ENCODE measurements at regions not wholly inside any gene's neighbourhood (a gene's known extent, or its start where the extent isn't known, plus 50 kb on each side); places are given as distances from the start of the nearest gene placed in this dataset.
A peak's percentile ranks its signal among the peaks of the same experiment; 100 is the strongest.

DNA sequence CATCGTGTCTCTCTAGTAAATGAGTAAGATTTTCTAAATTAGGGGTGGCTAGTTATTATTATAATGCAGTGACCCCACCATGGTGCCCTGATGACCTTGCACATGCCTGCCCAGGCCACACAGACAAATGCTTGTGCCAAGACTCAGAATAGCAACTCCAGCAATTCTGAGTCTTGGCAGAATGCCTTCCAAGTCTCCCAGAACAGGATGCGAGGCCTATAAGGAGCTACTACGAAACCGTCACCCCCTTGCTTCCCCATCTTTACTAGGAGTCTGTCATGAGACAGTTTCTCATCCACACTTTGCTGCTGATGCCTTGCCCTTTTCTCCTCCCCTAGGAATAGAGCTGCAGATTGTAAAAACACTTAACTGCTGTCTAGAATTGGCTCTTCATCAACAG is 559.9 kb downstream of the TRHDE start:
- DNase-seq, result no peak
- no peak overlapping the region for H2BK5ac ChIP-seq (ENCODE audit: low read depth, low read length, poor library complexity, severe bottlenecking)
- no peak overlapping the region for H3K23ac ChIP-seq (ENCODE audit: low read length in 2 of 2)
- H2BK15ac ChIP-seq (ENCODE audit: low read depth, poor library complexity, severe bottlenecking), result no peak overlapping the region
- no peaks in the 10 kb centered on the region for H3K79me1 ChIP-seq (replicated peaks; ENCODE audit: low read length, poor library complexity, severe bottlenecking)
- H3K18ac ChIP-seq (ENCODE audit: low read depth in 1 of 2, low read length in 2 of 2), result no peak overlapping the region
- no peaks in the 10 kb centered on the region for H3K4me1 ChIP-seq (ENCODE audit: control insufficient read depth, insufficient read depth, low read depth, low read length)
- H2BK120ac ChIP-seq (ENCODE audit: low read depth, low read length), result no peak overlapping the region
- no peak overlapping the region for H3K9ac ChIP-seq (ENCODE audit: low read length)
- H2AFZ ChIP-seq (ENCODE audit: low read depth, low read length), result no peak overlapping the region
- no peaks in the 10 kb centered on the region for H3K9me3 ChIP-seq (ENCODE audit: control insufficient read depth, low read length)
- no peak overlapping the region for H3K14ac ChIP-seq (ENCODE audit: low read length in 2 of 2)
- 78% methylated on average over 4 of the region's 4 CpGs for WGBS
- no peak overlapping the region for H3K27ac ChIP-seq (ENCODE audit: low read length, poor library complexity, severe bottlenecking)
- no peak overlapping the region for H3K4me2 ChIP-seq (ENCODE audit: low read length, poor library complexity, severe bottlenecking)
- H3K27me3 ChIP-seq (ENCODE audit: control insufficient read depth in 1 of 2, insufficient read depth in 1 of 2, low read length in 2 of 2), result no peaks in the 10 kb centered on the region
- no peaks in the 10 kb centered on the region for H3K36me3 ChIP-seq (ENCODE audit: control insufficient read depth in 1 of 2, insufficient read depth in 2 of 2, low read depth in 1 of 2, low read length in 2 of 2)
- no peak overlapping the region for H3K4me3 ChIP-seq (ENCODE audit: insufficient read depth in 1 of 2, low read depth in 1 of 2, low read length in 2 of 2)
- H2AK5ac ChIP-seq (ENCODE audit: low read length, severe bottlenecking), result no peak overlapping the region
- H3K4ac ChIP-seq (ENCODE audit: low read depth in 1 of 2, low read length in 2 of 2), result no peak overlapping the region
- no peak overlapping the region for H2BK12ac ChIP-seq (ENCODE audit: low read length in 2 of 2)
- no peak overlapping the region for H4K8ac ChIP-seq (ENCODE audit: low read length)
- no peak overlapping the region for H4K91ac ChIP-seq (ENCODE audit: low read length)

- Histone ChIP-seq H3K18ac (ENCODE audit: low read depth in 1 of 2, low read length in 2 of 2) (no peak overlapping the region), H4K8ac (ENCODE audit: low read length) (no peak overlapping the region), H3K4me2 (ENCODE audit: low read length, poor library complexity, severe bottlenecking) (no peak overlapping the region), H2AFZ (ENCODE audit: low read depth, low read length) (no peak overlapping the region), H3K27ac (ENCODE audit: low read length, poor library complexity, severe bottlenecking) (no peak overlapping the region), H3K79me1 (replicated peaks; ENCODE audit: low read length, poor library complexity, severe bottlenecking) (no peaks in the 10 kb centered on the region), H3K4ac (ENCODE audit: low read depth in 1 of 2, low read length in 2 of 2) (no peak overlapping the region), H2BK12ac (ENCODE audit: low read length in 2 of 2) (no peak overlapping the region), H3K36me3 (ENCODE audit: control insufficient read depth in 1 of 2, insufficient read depth in 2 of 2, low read depth in 1 of 2, low read length in 2 of 2) (no peaks in the 10 kb centered on the region), H2AK5ac (ENCODE audit: low read length, severe bottlenecking) (no peak overlapping the region), H3K9me3 (ENCODE audit: control insufficient read depth, low read length) (peaks cover 6% of the 10 kb centered on the region), H2BK120ac (ENCODE audit: low read depth, low read length) (no peak overlapping the region), H3K23ac (ENCODE audit: low read length in 2 of 2) (no peak overlapping the region), H3K4me3 (ENCODE audit: insufficient read depth in 1 of 2, low read depth in 1 of 2, low read length in 2 of 2) (no peak overlapping the region), H3K4me1 (ENCODE audit: control insufficient read depth, insufficient read depth, low read depth, low read length) (no peaks in the 10 kb centered on the region), H3K14ac (ENCODE audit: low read length in 2 of 2) (no peak overlapping the region), H4K91ac (ENCODE audit: low read length) (no peak overlapping the region), H3K27me3 (ENCODE audit: control insufficient read depth in 1 of 2, insufficient read depth in 1 of 2, low read length in 2 of 2) (no peaks in the 10 kb centered on the region), H2BK5ac (ENCODE audit: low read depth, low read length, poor library complexity, severe bottlenecking) (no peak overlapping the region), H3K9ac (ENCODE audit: low read length) (no peak overlapping the region), H2BK15ac (ENCODE audit: low read depth, poor library complexity, severe bottlenecking) (no peak overlapping the region)
- DNase-seq, result peak; percentile 7
These were observed 564.0 kb downstream of the TRHDE start for GRCh38 chr12:72836194-72836593.

DNA sequence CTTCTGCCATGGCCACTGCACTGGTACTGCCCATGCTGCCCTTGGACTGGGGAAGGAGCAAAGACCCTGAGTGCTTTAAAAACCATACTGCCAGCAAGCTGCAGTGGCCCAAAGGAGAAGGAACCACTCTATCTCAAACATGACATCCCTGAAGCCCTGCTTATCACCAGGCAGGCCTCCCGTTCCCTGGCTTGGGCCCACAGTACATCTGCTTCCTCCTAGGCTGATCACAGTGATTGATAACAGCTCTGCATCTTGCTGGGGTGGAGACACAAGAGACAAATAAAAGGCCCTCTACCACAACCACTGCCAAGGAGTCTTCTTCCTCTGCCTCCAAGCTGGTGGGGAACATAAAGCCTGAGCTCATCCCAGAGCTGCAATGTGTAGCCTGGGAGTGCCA is 567.5 kb downstream of the TRHDE start:
- H3K4me3 ChIP-seq (ENCODE audit: insufficient read depth in 1 of 2, low read depth in 1 of 2, low read length in 2 of 2), result no peak overlapping the region
- no peak overlapping the region for H2AFZ ChIP-seq (ENCODE audit: low read depth, low read length)
- H3K36me3 ChIP-seq (ENCODE audit: control insufficient read depth in 1 of 2, insufficient read depth in 2 of 2, low read depth in 1 of 2, low read length in 2 of 2), result no peaks in the 10 kb centered on the region
- H3K4me2 ChIP-seq (ENCODE audit: low read length, poor library complexity, severe bottlenecking), result no peak overlapping the region
- 63% methylated on average over 1 of the region's 1 CpG for WGBS
- DNase-seq, result no peak
- no peak overlapping the region for H3K9ac ChIP-seq (ENCODE audit: low read length)
- H3K14ac ChIP-seq (ENCODE audit: low read length in 2 of 2), result no peak overlapping the region
- H3K18ac ChIP-seq (ENCODE audit: low read depth in 1 of 2, low read length in 2 of 2), result no peak overlapping the region
- no peak overlapping the region for H3K23ac ChIP-seq (ENCODE audit: low read length in 2 of 2)
- H3K27me3 ChIP-seq (ENCODE audit: control insufficient read depth in 1 of 2, insufficient read depth in 1 of 2, low read length in 2 of 2), result no peaks in the 10 kb centered on the region
- no peak overlapping the region for H2BK5ac ChIP-seq (ENCODE audit: low read depth, low read length, poor library complexity, severe bottlenecking)
- no peaks in the 10 kb centered on the region for H3K79me1 ChIP-seq (replicated peaks; ENCODE audit: low read length, poor library complexity, severe bottlenecking)
- no peak overlapping the region for H3K27ac ChIP-seq (ENCODE audit: low read length, poor library complexity, severe bottlenecking)
- no peaks in the 10 kb centered on the region for H3K4me1 ChIP-seq (ENCODE audit: control insufficient read depth, insufficient read depth, low read depth, low read length)
- no peak overlapping the region for H2AK5ac ChIP-seq (ENCODE audit: low read length, severe bottlenecking)
- no peak overlapping the region for H4K91ac ChIP-seq (ENCODE audit: low read length)
- H3K4ac ChIP-seq (ENCODE audit: low read depth in 1 of 2, low read length in 2 of 2), result no peak overlapping the region
- no peak overlapping the region for H2BK12ac ChIP-seq (ENCODE audit: low read length in 2 of 2)
- no peak overlapping the region for H4K8ac ChIP-seq (ENCODE audit: low read length)
- H3K9me3 ChIP-seq (ENCODE audit: control insufficient read depth, low read length), result peaks cover 6% of the 10 kb centered on the region
- H2BK15ac ChIP-seq (ENCODE audit: low read depth, poor library complexity, severe bottlenecking), result no peak overlapping the region
- peak overlapping the region; percentile 19 for H2BK120ac ChIP-seq (ENCODE audit: low read depth, low read length)

DNA sequence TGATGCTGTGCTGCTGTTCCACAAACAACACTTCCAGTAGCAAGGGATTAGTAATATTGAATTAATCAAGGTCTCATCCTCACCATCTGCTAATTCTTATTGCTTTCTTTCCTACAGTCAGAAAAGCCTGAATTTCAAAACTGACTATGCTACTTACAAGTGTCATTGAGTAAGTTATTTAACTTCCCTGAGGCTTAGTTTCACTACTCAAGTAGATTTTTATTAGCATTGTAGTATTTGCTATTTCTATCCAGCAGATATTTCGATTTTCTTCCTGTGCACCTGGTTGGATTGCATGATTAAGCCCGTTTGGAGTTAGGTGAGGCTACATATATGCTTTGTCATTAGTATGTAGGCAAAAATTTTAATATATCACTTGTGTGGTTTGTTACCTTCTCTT is 591.5 kb downstream of the TRHDE start:
- Histone ChIP-seq H3K4me1 (ENCODE audit: control insufficient read depth, insufficient read depth, low read depth, low read length) (no peaks in the 10 kb centered on the region), H3K4me3 (ENCODE audit: insufficient read depth in 1 of 2, low read depth in 1 of 2, low read length in 2 of 2) (no peak overlapping the region), H3K79me1 (replicated peaks; ENCODE audit: low read length, poor library complexity, severe bottlenecking) (no peaks in the 10 kb centered on the region), H3K18ac (ENCODE audit: low read depth in 1 of 2, low read length in 2 of 2) (no peak overlapping the region), H3K9ac (ENCODE audit: low read length) (no peak overlapping the region), H3K27me3 (ENCODE audit: control insufficient read depth in 1 of 2, insufficient read depth in 1 of 2, low read length in 2 of 2) (no peaks in the 10 kb centered on the region), H2AFZ (ENCODE audit: low read depth, low read length) (no peak overlapping the region), H4K8ac (ENCODE audit: low read length) (no peak overlapping the region), H2BK5ac (ENCODE audit: low read depth, low read length, poor library complexity, severe bottlenecking) (no peak overlapping the region), H2AK5ac (ENCODE audit: low read length, severe bottlenecking) (no peak overlapping the region), H3K23ac (ENCODE audit: low read length in 2 of 2) (no peak overlapping the region), H3K9me3 (ENCODE audit: control insufficient read depth, low read length) (peaks cover 10% of the 10 kb centered on the region), H2BK12ac (ENCODE audit: low read length in 2 of 2) (no peak overlapping the region), H3K4me2 (ENCODE audit: low read length, poor library complexity, severe bottlenecking) (no peak overlapping the region), H3K36me3 (ENCODE audit: control insufficient read depth in 1 of 2, insufficient read depth in 2 of 2, low read depth in 1 of 2, low read length in 2 of 2) (no peaks in the 10 kb centered on the region), H3K4ac (ENCODE audit: low read depth in 1 of 2, low read length in 2 of 2) (no peak overlapping the region), H3K27ac (ENCODE audit: low read length, poor library complexity, severe bottlenecking) (no peak overlapping the region), H2BK120ac (ENCODE audit: low read depth, low read length) (no peak overlapping the region), H3K14ac (ENCODE audit: low read length in 2 of 2) (no peak overlapping the region), H2BK15ac (ENCODE audit: low read depth, poor library complexity, severe bottlenecking) (no peak overlapping the region), H4K91ac (ENCODE audit: low read length) (no peak overlapping the region)
- DNase-seq, result no peak
- 67% methylated on average over 2 of the region's 2 CpGs for WGBS

Data from mesenchymal stem cell (in vitro differentiated cells and primary cell).